Rectal smooth muscle tissue (tissue), 1 donor: ENCODE measurements at regions not wholly inside any gene's neighbourhood (a gene's known extent, or its start where the extent isn't known, plus 50 kb on each side); places are given as distances from the start of the nearest gene placed in this dataset.

Source experiments
- H3K27ac ChIP-seq: one replicate; pipeline ENCODE4 v1.7.0; 2013; ENCODE audit warnings: low read depth, low read length, inconsistent platforms
- H3K27me3 ChIP-seq: one replicate; pipeline ENCODE4 v1.7.0; 2013; ENCODE audit warnings: low read length; ENCODE audit not compliant: control insufficient read depth, insufficient read depth
- H3K36me3 ChIP-seq: one replicate; pipeline ENCODE4 v1.7.0; 2013; ENCODE audit warnings: low read length; ENCODE audit not compliant: control insufficient read depth, insufficient read depth
- H3K4me1 ChIP-seq: one replicate; pipeline ENCODE4 v1.7.0; 2013; ENCODE audit warnings: low read length; ENCODE audit not compliant: control insufficient read depth, insufficient read depth
- H3K4me3 ChIP-seq: one replicate; pipeline ENCODE4 v1.7.0; 2013; ENCODE audit warnings: low read length
- H3K9ac ChIP-seq: one replicate; pipeline ENCODE4 v1.7.0; 2013; ENCODE audit warnings: low read length

DNA sequence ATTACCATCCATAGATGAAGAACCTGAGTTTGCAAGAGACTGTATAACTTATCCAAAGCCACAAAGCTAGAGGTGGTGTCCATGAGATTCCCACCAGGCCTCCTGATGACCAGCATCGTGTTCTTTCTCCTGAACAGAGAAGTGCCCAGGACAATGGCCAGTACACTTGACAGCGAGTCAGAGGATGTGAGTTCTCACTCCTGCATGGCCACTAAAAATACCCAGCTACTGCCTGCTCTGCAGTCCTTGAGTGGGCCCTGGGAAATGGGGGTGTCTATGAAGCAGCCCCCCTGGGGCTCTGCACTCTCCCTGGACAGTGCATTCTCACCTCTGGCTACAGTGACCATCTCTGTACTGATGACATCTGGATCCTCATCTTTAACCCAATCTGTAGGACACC lies 201.2 kb downstream of the RPLP1 start:
- Histone ChIP-seq H3K36me3 (no peaks in the 10 kb centered on the region), H3K9ac (no peak overlapping the region), H3K27ac (no peak overlapping the region), H3K4me3 (no peak overlapping the region), H3K4me1 (no peaks in the 10 kb centered on the region), H3K27me3 (no peaks in the 10 kb centered on the region)

- H3K36me3 ChIP-seq: no peaks in the 10 kb centered on the region
- no peaks in the 10 kb centered on the region for H3K27me3 ChIP-seq
- no peaks in the 10 kb centered on the region for H3K4me1 ChIP-seq
- H3K9ac ChIP-seq: no peak overlapping the region
- no peak overlapping the region for H3K4me3 ChIP-seq
- no peak overlapping the region for H3K27ac ChIP-seq
Measured at GRCh38 chr15:69656271-69657030, 203.8 kb downstream of the RPLP1 start.

GRCh38 chr15:69657626-69658025 lies 205.0 kb downstream of the RPLP1 start:
- no peak overlapping the region for H3K9ac ChIP-seq
- H3K4me1 ChIP-seq: no peaks in the 10 kb centered on the region
- H3K4me3 ChIP-seq: no peak overlapping the region
- H3K27me3 ChIP-seq: no peaks in the 10 kb centered on the region
- H3K36me3 ChIP-seq: no peaks in the 10 kb centered on the region
- H3K27ac ChIP-seq: no peak overlapping the region

DNA sequence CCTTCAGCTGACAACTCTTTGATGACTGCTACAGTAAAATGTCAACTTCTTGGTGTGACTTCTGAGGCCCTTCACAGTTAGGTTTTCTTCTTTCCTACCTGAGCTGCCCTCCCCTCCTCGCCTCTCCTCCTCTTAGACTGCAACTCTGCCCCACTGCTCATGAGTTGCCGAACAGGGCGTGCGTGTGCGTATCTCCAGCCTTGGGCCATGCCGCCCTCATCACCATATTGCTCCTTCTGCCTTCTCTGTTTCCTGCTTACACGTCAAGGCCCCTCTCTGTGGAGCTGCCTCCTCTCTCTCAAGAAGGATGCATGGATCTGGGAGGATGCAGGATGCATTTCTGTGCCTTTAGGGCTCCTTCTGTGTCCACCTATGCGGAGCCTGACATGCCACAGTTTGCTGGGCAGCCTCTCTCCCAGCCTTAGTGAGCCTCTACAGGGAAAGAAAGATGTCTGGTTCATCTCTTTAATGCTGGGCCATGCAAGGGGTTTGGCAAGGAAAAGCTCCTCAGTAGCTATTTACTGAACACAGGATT lies 205.9 kb downstream of the RPLP1 start:
- no peaks in the 10 kb centered on the region for H3K36me3 ChIP-seq
- H3K27me3 ChIP-seq: no peaks in the 10 kb centered on the region
- no peak overlapping the region for H3K9ac ChIP-seq
- H3K4me3 ChIP-seq: no peak overlapping the region
- H3K4me1 ChIP-seq: no peaks in the 10 kb centered on the region
- no peak overlapping the region for H3K27ac ChIP-seq

- Histone ChIP-seq H3K27me3 (no peaks in the 10 kb centered on the region), H3K36me3 (no peaks in the 10 kb centered on the region), H3K4me1 (no peaks in the 10 kb centered on the region), H3K9ac (no peak overlapping the region), H3K27ac (no peak overlapping the region), H3K4me3 (no peak overlapping the region)
Measured at GRCh38 chr15:69659454-69660050, 206.9 kb downstream of the RPLP1 start.

- Histone ChIP-seq H3K36me3 (no peaks in the 10 kb centered on the region), H3K27ac (no peak overlapping the region), H3K4me3 (no peak overlapping the region), H3K4me1 (no peaks in the 10 kb centered on the region), H3K9ac (no peak overlapping the region), H3K27me3 (no peaks in the 10 kb centered on the region)
Measured at GRCh38 chr15:69660114-69660513, 207.5 kb downstream of the RPLP1 start.

DNA sequence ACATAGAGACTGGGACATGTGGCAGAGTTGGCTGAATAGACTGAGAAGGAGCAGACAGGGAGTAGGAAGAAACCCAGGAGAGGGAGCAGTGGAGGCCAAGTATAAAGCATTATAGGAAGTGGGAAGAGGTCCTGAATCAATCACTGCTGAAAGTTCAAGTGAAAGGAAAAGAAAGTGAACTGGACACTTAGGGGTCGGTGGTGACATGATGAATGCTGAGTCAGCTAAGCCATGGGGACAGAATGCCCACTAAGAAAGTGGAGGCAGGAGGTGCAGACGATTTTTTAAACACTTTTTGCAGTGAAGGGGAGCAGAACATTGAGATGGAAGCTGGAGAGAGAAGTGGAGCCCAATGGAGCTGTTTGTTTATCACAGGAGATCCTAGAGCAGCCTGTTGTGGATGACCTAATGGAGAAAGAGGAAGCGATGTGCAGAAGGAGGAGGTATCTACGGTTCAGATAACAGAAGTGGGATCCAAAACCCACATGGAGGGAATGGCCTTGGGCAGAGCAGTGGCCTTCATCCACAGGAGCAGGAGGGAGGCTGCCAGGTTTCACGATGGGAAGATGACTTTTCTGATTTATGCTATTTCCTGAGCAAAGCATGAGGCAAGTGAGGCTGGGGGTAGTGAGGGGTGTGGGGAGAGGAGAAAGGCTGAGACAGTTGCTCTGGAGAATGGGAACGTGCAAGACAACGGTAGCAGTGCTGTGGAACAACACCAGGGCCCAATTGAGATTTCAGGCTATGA lies 208.2 kb downstream of the RPLP1 start:
- H3K4me1 ChIP-seq: no peaks in the 10 kb centered on the region
- H3K4me3 ChIP-seq: no peak overlapping the region
- H3K36me3 ChIP-seq: no peaks in the 10 kb centered on the region
- no peaks in the 10 kb centered on the region for H3K27me3 ChIP-seq
- H3K27ac ChIP-seq: no peak overlapping the region
- H3K9ac ChIP-seq: no peak overlapping the region

GRCh38 chr15:69661446-69661845 lies 208.8 kb downstream of the RPLP1 start:
- H3K4me1 ChIP-seq: no peaks in the 10 kb centered on the region
- no peak overlapping the region for H3K27ac ChIP-seq
- no peaks in the 10 kb centered on the region for H3K27me3 ChIP-seq
- no peak overlapping the region for H3K4me3 ChIP-seq
- H3K36me3 ChIP-seq: no peaks in the 10 kb centered on the region
- no peak overlapping the region for H3K9ac ChIP-seq

- Histone ChIP-seq H3K4me3 (no peak overlapping the region), H3K27me3 (no peaks in the 10 kb centered on the region)
Measured at GRCh38 chr15:69661871-69662644, 209.4 kb downstream of the RPLP1 start.

DNA sequence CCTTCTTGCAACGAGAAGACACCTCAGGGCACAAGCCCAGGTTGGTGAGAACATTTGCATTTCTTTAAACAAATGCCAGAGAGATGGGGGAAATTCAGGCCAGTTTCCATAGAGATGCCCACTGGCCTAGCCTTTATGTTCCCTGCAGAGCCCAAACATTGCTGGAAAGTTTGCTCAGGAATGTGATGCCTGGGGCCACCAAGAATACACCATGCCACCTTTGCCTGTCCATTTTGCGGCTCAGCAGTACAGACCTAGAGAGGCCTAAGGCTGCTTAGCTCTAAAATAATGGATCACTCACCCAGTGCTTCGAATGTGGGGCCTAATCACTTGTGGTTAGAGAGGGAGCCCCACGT lies 210.0 kb downstream of the RPLP1 start:
- Histone ChIP-seq H3K27ac (no peak overlapping the region), H3K27me3 (no peaks in the 10 kb centered on the region), H3K4me1 (no peaks in the 10 kb centered on the region), H3K4me3 (no peak overlapping the region), H3K36me3 (no peaks in the 10 kb centered on the region), H3K9ac (no peak overlapping the region)

More at GRCh38 chr15:69661871-69662644, 209.4 kb downstream of the RPLP1 start:
- Histone ChIP-seq H3K36me3 (no peaks in the 10 kb centered on the region), H3K9ac (no peak overlapping the region), H3K27ac (no peak overlapping the region), H3K4me1 (no peaks in the 10 kb centered on the region)

DNA sequence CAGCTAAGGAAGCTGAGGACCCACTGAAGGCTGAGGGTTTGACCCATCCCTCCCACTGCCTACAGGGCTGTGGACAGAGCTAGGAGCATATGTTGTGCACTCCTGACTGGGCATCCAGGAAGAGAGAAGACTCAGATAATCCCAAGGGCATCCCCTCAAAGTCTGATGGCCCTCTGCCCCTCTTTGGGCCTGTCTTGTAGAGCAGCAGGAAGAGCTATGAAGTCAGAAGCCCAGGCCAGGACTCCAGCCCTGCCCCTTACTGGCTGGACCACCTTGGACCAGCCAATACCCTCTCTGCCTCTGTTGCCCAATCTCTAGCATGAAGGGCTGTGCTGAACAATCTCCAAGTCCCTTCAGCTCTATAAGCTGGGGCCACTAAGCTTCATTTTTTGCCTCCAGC lies 210.8 kb downstream of the RPLP1 start:
- Histone ChIP-seq H3K9ac (no peak overlapping the region), H3K36me3 (no peaks in the 10 kb centered on the region), H3K4me1 (no peaks in the 10 kb centered on the region), H3K27ac (no peak overlapping the region), H3K4me3 (no peak overlapping the region), H3K27me3 (no peaks in the 10 kb centered on the region)

DNA sequence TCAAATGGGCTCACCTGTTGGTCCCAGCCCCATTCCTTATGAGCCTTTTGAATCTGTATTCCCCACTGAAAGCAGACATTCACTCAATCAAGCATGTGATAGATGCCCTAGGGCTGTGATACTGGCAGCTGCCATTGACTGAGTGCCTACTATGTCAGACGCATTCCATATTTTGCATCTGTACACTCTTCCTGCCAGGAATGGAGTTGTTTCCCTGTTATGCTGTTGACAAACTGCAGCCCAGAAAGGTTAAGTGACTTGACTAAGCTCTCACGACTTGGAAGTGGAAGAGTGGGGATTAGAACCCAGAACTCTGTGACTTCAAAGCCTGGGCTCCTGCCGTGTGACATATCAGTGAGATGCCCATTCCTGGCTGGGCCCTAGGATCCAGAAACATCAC lies 211.4 kb downstream of the RPLP1 start:
- Histone ChIP-seq H3K36me3 (no peaks in the 10 kb centered on the region), H3K4me1 (no peaks in the 10 kb centered on the region), H3K27me3 (no peaks in the 10 kb centered on the region), H3K9ac (no peak overlapping the region), H3K27ac (no peak overlapping the region), H3K4me3 (no peak overlapping the region)
